ENCODE measurements at regions not wholly inside any gene's neighbourhood (a gene's known extent, or its start where the extent isn't known, plus 50 kb on each side); places are given as distances from the start of the nearest gene placed in this dataset.

- Mint-ChIP-seq H3K27ac (ENCODE audit: unreplicated experiment) (no peak overlapping the region), H3K4me3 (ENCODE audit: unreplicated experiment) (no peak overlapping the region), H3K4me1 (ENCODE audit: low read depth, unreplicated experiment) (no peaks in the 10 kb centered on the region), H3K36me3 (ENCODE audit: unreplicated experiment) (no peaks in the 10 kb centered on the region), H3K27me3 (ENCODE audit: unreplicated experiment) (peaks cover 2% of the 10 kb centered on the region), H3K9me3 (ENCODE audit: unreplicated experiment) (peaks cover 3% of the 10 kb centered on the region)
- no peak for DNase-seq
- no peak for TF ChIP-seq CTCF (IDR thresholded peaks at IDR 0.05; ENCODE audit: partially characterized antibody, unreplicated experiment)
Observed at GRCh38 chr2:235257590-235257989, 236.3 kb upstream of the AGAP1 start.

GRCh38 chr2:235262750-235263149 lies 231.1 kb upstream of the AGAP1 start:
- H3K27me3 Mint-ChIP-seq (ENCODE audit: unreplicated experiment) = peaks cover 6% of the 10 kb centered on the region
- peaks cover under 1% of the 10 kb centered on the region for H3K9me3 Mint-ChIP-seq (ENCODE audit: unreplicated experiment)
- no peak for TF ChIP-seq CTCF (IDR thresholded peaks at IDR 0.05; ENCODE audit: partially characterized antibody, unreplicated experiment)
- H3K27ac Mint-ChIP-seq (ENCODE audit: unreplicated experiment) = no peak overlapping the region
- H3K36me3 Mint-ChIP-seq (ENCODE audit: unreplicated experiment) = peaks cover 10% of the 10 kb centered on the region
- H3K4me1 Mint-ChIP-seq (ENCODE audit: low read depth, unreplicated experiment) = peaks cover 6% of the 10 kb centered on the region
- no peak for DNase-seq
- no peak overlapping the region for H3K4me3 Mint-ChIP-seq (ENCODE audit: unreplicated experiment)

GRCh38 chr2:235263205-235264120 lies 230.4 kb upstream of the AGAP1 start:
- no peak for TF ChIP-seq CTCF (IDR thresholded peaks at IDR 0.05; ENCODE audit: partially characterized antibody, unreplicated experiment)
- Mint-ChIP-seq H3K4me3 (ENCODE audit: unreplicated experiment) (no peak overlapping the region), H3K4me1 (ENCODE audit: low read depth, unreplicated experiment) (peaks cover 6% of the 10 kb centered on the region), H3K27ac (ENCODE audit: unreplicated experiment) (no peak overlapping the region), H3K36me3 (ENCODE audit: unreplicated experiment) (peaks cover 10% of the 10 kb centered on the region), H3K27me3 (ENCODE audit: unreplicated experiment) (peaks cover 9% of the 10 kb centered on the region), H3K9me3 (ENCODE audit: unreplicated experiment) (no peaks in the 10 kb centered on the region)
- DNase-seq = no peak

- Mint-ChIP-seq H3K4me3 (ENCODE audit: unreplicated experiment) (no peak overlapping the region), H3K36me3 (ENCODE audit: unreplicated experiment) (peaks cover 10% of the 10 kb centered on the region)
Observed at GRCh38 chr2:235264121-235264493, 229.7 kb upstream of the AGAP1 start.

More at GRCh38 chr2:235264121-235264493, 229.7 kb upstream of the AGAP1 start:
- no peaks in the 10 kb centered on the region for H3K9me3 Mint-ChIP-seq (ENCODE audit: unreplicated experiment)
- TF ChIP-seq CTCF (IDR thresholded peaks at IDR 0.05; ENCODE audit: partially characterized antibody, unreplicated experiment) = no peak
- no peak for DNase-seq
- no peak overlapping the region for H3K27ac Mint-ChIP-seq (ENCODE audit: unreplicated experiment)
- H3K4me1 Mint-ChIP-seq (ENCODE audit: low read depth, unreplicated experiment) = peaks cover 6% of the 10 kb centered on the region
- H3K27me3 Mint-ChIP-seq (ENCODE audit: unreplicated experiment) = peaks cover 9% of the 10 kb centered on the region
